KMS-11 (cell line): ENCODE measurements at regions not wholly inside any gene's neighbourhood (a gene's known extent, or its start where the extent isn't known, plus 50 kb on each side); places are given as distances from the start of the nearest gene placed in this dataset.
"Not testable (repeated sequence)": the region's sequence is repeated elsewhere in the genome, so short reads cannot be mapped to it uniquely, and the experiment has no call there.

Source experiments
- H2AFZ ChIP-seq: fragments of 200-600 bp; sonication (generic); 2 replicates; pipeline ENCODE4 v1.6.1; 2016; ENCODE audit warnings: antibody characterized with exemption, mixed run types, low read depth
- H3K27ac ChIP-seq: fragments of 200-600 bp; sonication (generic); 2 replicates; pipeline ENCODE4 v1.6.1; 2016; ENCODE audit warnings: mild to moderate bottlenecking, mixed run types
- H3K27me3 ChIP-seq: fragments of 200-600 bp; sonication (generic); 2 replicates; pipeline ENCODE4 v1.6.1; 2017; ENCODE audit warnings: mild to moderate bottlenecking, low read depth, mixed run types, moderate library complexity; ENCODE audit not compliant: insufficient read depth
- H3K36me3 ChIP-seq: fragments of 200-600 bp; sonication (generic); 2 replicates; pipeline ENCODE4 v1.6.1; 2017; ENCODE audit warnings: mild to moderate bottlenecking, mixed run types; ENCODE audit not compliant: insufficient read depth
- H3K4me1 ChIP-seq: fragments of 200-600 bp; sonication (generic); 2 replicates; pipeline ENCODE4 v1.6.1; 2016; ENCODE audit warnings: mild to moderate bottlenecking, low read depth, mixed run types; ENCODE audit not compliant: poor library complexity, severe bottlenecking
- H3K4me2 ChIP-seq: fragments of 200-600 bp; sonication (generic); 2 replicates; pipeline ENCODE4 v1.7.0; 2016; ENCODE audit warnings: mild to moderate bottlenecking, mixed run types
- H3K4me3 ChIP-seq: fragments of 200-600 bp; sonication (generic); IDR thresholded peaks from 2 replicates; pipeline ENCODE4 v1.6.1; 2017; ENCODE audit warnings: low read depth, low read length, mixed read lengths; ENCODE audit not compliant: insufficient read depth
- H3K79me2 ChIP-seq: fragments of 200-600 bp; sonication (generic); 2 replicates; pipeline ENCODE4 v1.6.1; 2016; ENCODE audit warnings: low read depth, mixed run types; ENCODE audit not compliant: insufficient read depth
- H3K9ac ChIP-seq: fragments of 200-600 bp; sonication (generic); 2 replicates; pipeline ENCODE4 v1.6.1; 2016; ENCODE audit warnings: mild to moderate bottlenecking, mixed run types
- H4K20me1 ChIP-seq: fragments of 200-600 bp; sonication (generic); 2 replicates; pipeline ENCODE4 v1.6.1; 2016; ENCODE audit warnings: mild to moderate bottlenecking, mixed run types; ENCODE audit not compliant: insufficient read depth
- TF ChIP-seq, protein P1 (sequence below): fragments of 200-600 bp; sonication (generic); conservative IDR thresholded peaks from 2 replicates; pipeline ENCODE4 v1.6.1; 2017; ENCODE audit warnings: low read depth, mild to moderate bottlenecking, antibody characterized with exemption, low read length, moderate library complexity, mixed read lengths

DNA sequence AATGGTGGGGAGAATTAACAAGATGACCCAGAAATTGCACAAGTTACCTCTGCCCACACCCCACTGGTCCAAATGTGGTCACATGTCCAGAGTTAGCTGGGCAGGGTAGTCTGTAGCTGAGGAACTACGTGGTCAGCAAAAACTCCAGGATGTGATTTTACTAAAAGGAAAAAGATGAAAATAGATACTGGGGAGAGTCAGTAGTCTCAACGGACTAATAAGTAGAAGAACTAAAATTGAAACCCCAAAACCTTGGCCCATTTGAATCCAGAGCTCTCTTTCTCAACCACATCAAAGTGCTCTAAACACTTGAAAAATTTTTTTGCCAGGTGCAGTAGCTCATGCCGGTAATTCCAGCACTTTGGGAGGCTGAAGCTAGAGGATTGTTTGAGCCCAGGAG is 146.3 kb downstream of the SKIDA1 start:
- Histone ChIP-seq H3K4me1 (peaks cover 26% of the 10 kb centered on the region), H3K4me2 (peak overlapping the region; percentile 41; the same call in 1 of the 2 replicates), H4K20me1 (no peaks in the 10 kb centered on the region), H3K9ac (no peak overlapping the region), H3K27me3 (no peaks in the 10 kb centered on the region), H2AFZ (peak overlapping the region; percentile 27; the same call in 1 of the 2 replicates), H3K36me3 (no peaks in the 10 kb centered on the region), H3K4me3 (no peak overlapping the region), H3K27ac (peak overlapping the region; percentile 30; the same call in 1 of the 2 replicates), H3K79me2 (no peaks in the 10 kb centered on the region)
- TF ChIP-seq, protein P1, sequence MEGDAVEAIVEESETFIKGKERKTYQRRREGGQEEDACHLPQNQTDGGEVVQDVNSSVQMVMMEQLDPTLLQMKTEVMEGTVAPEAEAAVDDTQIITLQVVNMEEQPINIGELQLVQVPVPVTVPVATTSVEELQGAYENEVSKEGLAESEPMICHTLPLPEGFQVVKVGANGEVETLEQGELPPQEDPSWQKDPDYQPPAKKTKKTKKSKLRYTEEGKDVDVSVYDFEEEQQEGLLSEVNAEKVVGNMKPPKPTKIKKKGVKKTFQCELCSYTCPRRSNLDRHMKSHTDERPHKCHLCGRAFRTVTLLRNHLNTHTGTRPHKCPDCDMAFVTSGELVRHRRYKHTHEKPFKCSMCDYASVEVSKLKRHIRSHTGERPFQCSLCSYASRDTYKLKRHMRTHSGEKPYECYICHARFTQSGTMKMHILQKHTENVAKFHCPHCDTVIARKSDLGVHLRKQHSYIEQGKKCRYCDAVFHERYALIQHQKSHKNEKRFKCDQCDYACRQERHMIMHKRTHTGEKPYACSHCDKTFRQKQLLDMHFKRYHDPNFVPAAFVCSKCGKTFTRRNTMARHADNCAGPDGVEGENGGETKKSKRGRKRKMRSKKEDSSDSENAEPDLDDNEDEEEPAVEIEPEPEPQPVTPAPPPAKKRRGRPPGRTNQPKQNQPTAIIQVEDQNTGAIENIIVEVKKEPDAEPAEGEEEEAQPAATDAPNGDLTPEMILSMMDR, result no peak

DNA sequence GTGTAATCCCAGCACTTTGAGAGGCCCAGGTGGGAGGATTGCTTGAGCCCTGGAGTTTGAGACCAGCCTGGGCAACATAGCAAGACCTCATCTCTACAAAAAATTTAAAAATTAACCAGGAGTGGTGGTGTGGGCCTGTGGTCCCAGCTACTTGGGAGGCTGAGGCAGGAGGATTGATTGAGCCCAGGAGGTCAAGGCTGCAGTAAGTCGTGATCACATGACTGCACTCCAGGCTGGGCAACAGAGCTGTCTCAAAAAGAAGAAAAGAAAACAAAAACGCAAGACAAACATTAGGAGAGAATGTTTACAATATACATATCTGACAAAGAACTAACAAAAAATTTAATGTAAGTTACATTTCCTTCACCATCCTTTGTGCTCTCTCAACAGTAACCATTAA is 150.2 kb downstream of the SKIDA1 start:
- not testable (repeated sequence) for H3K4me3 ChIP-seq, H3K9ac ChIP-seq, H4K20me1 ChIP-seq, H3K4me2 ChIP-seq, H3K27me3 ChIP-seq, H3K36me3 ChIP-seq, H3K79me2 ChIP-seq, H3K27ac ChIP-seq, H2AFZ ChIP-seq
- peaks cover 42% of the 10 kb centered on the region for H3K4me1 ChIP-seq

DNA sequence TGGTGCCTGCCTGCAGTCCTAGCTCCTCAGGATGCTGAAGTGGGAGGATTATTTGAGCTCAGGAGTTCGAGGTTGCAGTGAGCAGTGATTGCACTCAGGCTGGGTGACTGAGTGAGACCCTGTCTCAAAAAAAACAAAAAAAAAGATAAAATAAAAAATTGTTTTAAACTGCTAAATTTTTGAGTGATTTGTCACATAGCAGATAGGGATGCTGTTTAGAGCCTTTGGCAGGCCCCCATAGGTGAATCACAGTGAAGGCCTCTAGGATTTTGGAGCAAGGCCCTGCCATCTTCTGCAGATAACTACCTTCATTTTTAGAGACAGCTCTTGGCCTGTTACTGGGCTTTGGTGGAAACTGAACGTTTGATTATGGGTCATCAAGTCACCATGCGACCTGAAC is 151.6 kb downstream of the SKIDA1 start:
- not testable (repeated sequence) for H3K4me3 ChIP-seq, H2AFZ ChIP-seq, H3K4me2 ChIP-seq, H3K9ac ChIP-seq, H3K36me3 ChIP-seq, H3K79me2 ChIP-seq, H4K20me1 ChIP-seq, H3K27me3 ChIP-seq, H3K27ac ChIP-seq
- peaks cover 29% of the 10 kb centered on the region for H3K4me1 ChIP-seq

DNA sequence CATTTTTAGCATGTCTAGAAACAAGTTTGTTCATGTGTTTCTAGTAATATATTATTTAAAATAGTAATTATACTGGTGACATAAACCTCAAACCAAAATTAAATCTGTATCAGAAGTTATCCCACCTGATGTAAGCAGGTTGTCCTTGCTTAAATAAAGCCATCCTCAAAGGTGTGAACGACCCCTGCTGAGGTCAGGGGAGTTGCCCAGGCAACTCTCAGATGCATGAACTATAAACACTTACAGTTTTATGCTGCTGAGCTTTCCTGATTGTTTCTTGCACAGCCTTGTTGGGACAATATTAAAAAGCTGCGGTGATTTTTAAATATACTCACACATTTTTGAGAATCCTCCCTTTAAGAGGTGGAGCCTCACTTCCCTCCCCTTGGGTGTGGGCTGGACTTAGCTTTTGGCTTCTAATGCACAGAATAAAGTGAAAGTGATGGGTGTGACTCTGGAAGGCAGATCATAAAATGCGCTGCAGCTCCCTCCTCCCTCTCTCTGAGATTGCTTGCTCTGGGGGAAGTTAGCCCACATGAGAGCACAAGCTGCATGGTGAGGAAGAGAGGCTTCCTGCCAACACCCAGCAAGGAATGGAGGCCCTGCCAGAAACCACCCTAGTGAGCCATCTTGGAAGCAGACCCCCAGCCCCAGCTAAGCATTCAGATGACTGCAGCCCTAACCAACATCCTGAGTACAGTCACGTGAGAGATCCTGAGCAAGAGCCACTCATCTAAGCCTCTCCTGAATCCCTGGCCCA is 152.7 kb downstream of the SKIDA1 start:
- Histone ChIP-seq H3K79me2 (no peaks in the 10 kb centered on the region), H3K27ac (no peak overlapping the region), H3K36me3 (no peaks in the 10 kb centered on the region), H3K4me2 (no peak overlapping the region), H3K27me3 (no peaks in the 10 kb centered on the region), H3K9ac (no peak overlapping the region), H4K20me1 (no peaks in the 10 kb centered on the region), H3K4me1 (peaks cover 27% of the 10 kb centered on the region), H2AFZ (peak overlapping the region; percentile 43; the same call in 1 of the 2 replicates), H3K4me3 (no peak overlapping the region)
- TF ChIP-seq, protein P1, result no peak

DNA sequence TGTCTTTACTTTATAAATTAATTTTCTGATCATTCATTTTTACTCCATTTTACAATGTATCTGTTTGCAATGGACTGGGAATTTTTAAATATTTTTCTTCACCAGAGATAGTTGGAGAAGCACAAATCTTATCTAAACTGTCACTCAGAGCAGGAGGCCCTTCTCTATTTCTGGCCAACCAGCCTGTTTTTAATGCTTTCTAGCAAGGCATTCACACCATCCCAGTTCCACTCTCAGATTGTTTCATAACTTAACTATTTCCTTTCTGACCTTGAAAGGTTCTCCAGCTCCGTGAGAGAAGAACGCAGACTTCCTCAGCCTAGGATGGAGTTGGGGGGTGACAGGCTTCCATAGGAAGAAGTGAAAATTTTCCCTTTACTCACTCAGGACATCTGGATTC is 155.8 kb downstream of the SKIDA1 start:
- H3K27me3 ChIP-seq, result no peaks in the 10 kb centered on the region
- H3K4me3 ChIP-seq, result no peak overlapping the region
- peaks cover 21% of the 10 kb centered on the region for H3K4me1 ChIP-seq

More for the DNA sequence above, 155.8 kb downstream of the SKIDA1 start:
- Histone ChIP-seq H2AFZ (no peak overlapping the region), H3K36me3 (no peaks in the 10 kb centered on the region), H3K4me2 (no peak overlapping the region), H3K9ac (no peak overlapping the region), H3K79me2 (no peaks in the 10 kb centered on the region), H4K20me1 (no peaks in the 10 kb centered on the region), H3K27ac (no peak overlapping the region)
- TF ChIP-seq, protein P1, result no peak
